Testis (tissue), 2 donors: ENCODE measurements at regions not wholly inside any gene's neighbourhood (a gene's known extent, or its start where the extent isn't known, plus 50 kb on each side); places are given as distances from the start of the nearest gene placed in this dataset.

Experiments used
- DNase-seq: peaks from one replicate; pipeline ENCODE4 v3.0.0-alpha.2; 2019
- H3K27ac ChIP-seq, 2 donors: fragments of 200-600 bp; sonication (generic); one replicate each; pipeline ENCODE4 v1.5.1; 2019
- H3K27me3 ChIP-seq: fragments of 200-600 bp; sonication (generic); one replicate; pipeline ENCODE4 v1.5.1; 2019
- H3K36me3 ChIP-seq: fragments of 200-600 bp; sonication (generic); one replicate; pipeline ENCODE4 v1.5.1; 2017; ENCODE audit warnings: low read depth; ENCODE audit errors: missing control alignments
- H3K4me1 ChIP-seq: fragments of 200-600 bp; sonication (generic); one replicate; pipeline ENCODE4 v1.5.1; 2019
- H3K4me3 ChIP-seq, 2 donors: fragments of 200-600 bp; sonication (generic); one replicate each; pipeline ENCODE4 v1.5.1; 2017 to 2019
- H3K9me3 ChIP-seq: fragments of 200-600 bp; sonication (generic); one replicate; pipeline ENCODE4 v1.5.1; 2017
- CTCF ChIP-seq, 3 experiments: fragments of 450-650 bp in 2 of 3; fragments of 200-600 bp in 1 of 3; sonication (generic) in 1 of 3; IDR thresholded peaks; one replicate each; pipeline ENCODE4 v1.5.1; 2016 to 2019; ENCODE audit warnings: antibody characterized with exemption in 3 of 3, mild to moderate bottlenecking in 2 of 3, moderate library complexity in 1 of 3
- POLR2A ChIP-seq: fragments of 450-650 bp; IDR thresholded peaks from one replicate; pipeline ENCODE4 v1.6.1; 2017; ENCODE audit warnings: antibody characterized with exemption, mild to moderate bottlenecking, moderate library complexity
- WGBS, 2 donors: methylation state at CpG; one replicate each; pipeline ENCODE4 v1.1.5; 2018; 5-methylcytosine and 5-hydroxymethylcytosine counted together
- intact Hi-C: fragments of 100-400 bp; cut with DNase I; formaldehyde crosslinking; loops from one replicate; pipeline ENCODE4 v1.15.1; 2023; ENCODE audit warnings: low total_unique reads

GRCh38 chr22:47299863-47300697 is 537.6 kb downstream of the TBC1D22A start:
- DNase-seq = no peak
- Histone ChIP-seq H3K9me3 (no peaks in the 10 kb centered on the region), H3K27me3 (no peaks in the 10 kb centered on the region), H3K36me3 (no peaks in the 10 kb centered on the region), H3K4me3 (no peak overlapping the region), H3K4me1 (no peaks in the 10 kb centered on the region), H3K27ac (no peak overlapping the region)
- no peak for TF ChIP-seq POLR2A
- TF ChIP-seq CTCF (IDR thresholded peaks at IDR 0.05) = no peak
- intact Hi-C loops = no loop called here
- WGBS, 2 donors = 84 to 91% methylated on average over 21 of the region's 21 CpGs

GRCh38 chr22:47299211-47299862 is 536.9 kb downstream of the TBC1D22A start:
- WGBS, 2 donors = 94 to 98% methylated on average over 11 to 18 of the region's 18 CpGs
- H3K4me3 ChIP-seq = no peak overlapping the region
- TF ChIP-seq POLR2A (no peak), CTCF (IDR thresholded peaks at IDR 0.05) (no peak)
- no peaks in the 10 kb centered on the region for H3K27me3 ChIP-seq
- no peak overlapping the region for H3K27ac ChIP-seq
- intact Hi-C loops = no loop called here
- DNase-seq = no peak
- H3K9me3 ChIP-seq = no peaks in the 10 kb centered on the region
- no peaks in the 10 kb centered on the region for H3K36me3 ChIP-seq
- H3K4me1 ChIP-seq = no peaks in the 10 kb centered on the region

- DNase-seq = peak; percentile 30
- TF ChIP-seq CTCF (IDR thresholded peaks at IDR 0.05) = no peak
- TF ChIP-seq POLR2A = no peak
- Histone ChIP-seq H3K36me3 (no peaks in the 10 kb centered on the region), H3K27me3 (no peaks in the 10 kb centered on the region), H3K4me3 (no peak overlapping the region), H3K9me3 (no peaks in the 10 kb centered on the region), H3K27ac (no peak overlapping the region), H3K4me1 (no peaks in the 10 kb centered on the region)
- intact Hi-C loops = no loop called here
- WGBS, 2 donors = 89 to 93% methylated on average over 9 to 10 of the region's 10 CpGs
Observed at GRCh38 chr22:47298017-47298785, 535.8 kb downstream of the TBC1D22A start.

GRCh38 chr22:47297261-47298016 is 535.0 kb downstream of the TBC1D22A start:
- Histone ChIP-seq H3K36me3 (no peaks in the 10 kb centered on the region), H3K9me3 (no peaks in the 10 kb centered on the region), H3K27ac (no peak overlapping the region), H3K27me3 (no peaks in the 10 kb centered on the region), H3K4me1 (peaks cover under 1% of the 10 kb centered on the region), H3K4me3 (no peak overlapping the region)
- WGBS, 2 donors = 92 to 95% methylated on average over 20 of the region's 20 CpGs
- DNase-seq = peak; percentile 9
- TF ChIP-seq CTCF (IDR thresholded peaks at IDR 0.05) (no peak), POLR2A (no peak)
- intact Hi-C loops = no loop called here
